DMS 273 (cell line): ENCODE measurements at regions not wholly inside any gene's neighbourhood (a gene's known extent, or its start where the extent isn't known, plus 50 kb on each side); places are given as distances from the start of the nearest gene placed in this dataset.

Experiments used
- DNase-seq: peaks from one replicate; lab custom pipeline; 2025; ENCODE audit not compliant: unreplicated experiment; lab: John Stamatoyannopoulos, UW

GRCh38 chr3:25300141-25300540 is 127.9 kb upstream of the RARB start:
- no peak for DNase-seq

DNA sequence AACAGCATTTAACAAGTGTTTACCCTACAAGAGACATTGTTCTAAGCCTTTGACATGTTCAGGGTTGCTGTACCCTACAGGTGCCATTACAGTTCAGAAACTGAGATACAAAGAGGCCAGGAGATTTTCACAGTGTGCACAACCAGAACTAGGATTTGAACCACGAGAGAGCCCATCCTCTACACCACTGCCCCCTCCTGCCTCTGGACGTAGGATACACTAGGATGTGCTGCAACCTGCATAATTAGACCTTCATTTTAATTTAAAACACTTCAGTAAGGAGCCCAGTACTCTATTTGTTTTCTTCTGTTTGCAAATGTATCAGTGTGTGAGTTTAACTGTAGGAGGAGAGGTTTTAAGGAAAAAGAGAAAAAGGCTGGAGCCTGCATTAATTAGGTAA is 123.1 kb upstream of the RARB start:
- no peak for DNase-seq

DNA sequence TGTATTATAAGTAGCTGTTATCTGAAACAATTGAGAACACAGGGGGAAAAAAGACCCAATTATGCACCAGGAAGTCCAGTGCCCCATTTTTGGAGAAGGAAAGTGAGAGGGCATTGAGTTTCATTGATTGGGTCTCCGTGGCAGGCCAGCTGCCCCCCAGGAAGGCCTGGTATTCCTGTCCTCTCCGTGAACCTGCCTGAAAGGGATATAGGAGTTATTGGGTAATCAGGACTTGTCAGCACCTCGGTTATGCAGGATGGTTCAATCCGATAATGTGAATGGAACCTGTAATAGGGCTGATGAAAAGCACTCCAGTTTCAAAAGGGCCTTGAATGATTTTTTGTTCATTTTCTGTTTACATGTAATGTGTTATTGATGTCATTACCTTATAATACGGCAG is 122.0 kb upstream of the RARB start:
- no peak for DNase-seq

DNA sequence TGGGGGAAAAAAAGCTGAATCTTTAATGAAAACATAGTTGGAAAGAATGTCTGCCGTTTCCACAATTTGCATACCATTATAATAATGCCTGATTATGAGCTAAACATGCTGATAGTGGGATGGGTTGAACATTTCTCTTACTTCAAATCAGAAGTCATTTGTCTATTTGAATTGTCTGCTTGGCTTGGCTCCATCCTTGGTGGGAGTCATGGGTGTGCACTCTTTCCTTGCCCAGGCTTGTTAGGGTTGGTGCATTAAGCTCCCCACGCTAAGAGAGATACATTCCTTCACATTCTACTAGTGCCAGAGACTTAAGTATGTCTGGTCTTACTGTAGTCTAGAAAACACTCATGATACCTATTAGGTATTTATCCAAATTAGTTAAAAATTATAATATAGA is 121.4 kb upstream of the RARB start:
- no peak for DNase-seq

GRCh38 chr3:25313286-25313685 is 114.8 kb upstream of the RARB start:
- DNase-seq, result no peak

DNA sequence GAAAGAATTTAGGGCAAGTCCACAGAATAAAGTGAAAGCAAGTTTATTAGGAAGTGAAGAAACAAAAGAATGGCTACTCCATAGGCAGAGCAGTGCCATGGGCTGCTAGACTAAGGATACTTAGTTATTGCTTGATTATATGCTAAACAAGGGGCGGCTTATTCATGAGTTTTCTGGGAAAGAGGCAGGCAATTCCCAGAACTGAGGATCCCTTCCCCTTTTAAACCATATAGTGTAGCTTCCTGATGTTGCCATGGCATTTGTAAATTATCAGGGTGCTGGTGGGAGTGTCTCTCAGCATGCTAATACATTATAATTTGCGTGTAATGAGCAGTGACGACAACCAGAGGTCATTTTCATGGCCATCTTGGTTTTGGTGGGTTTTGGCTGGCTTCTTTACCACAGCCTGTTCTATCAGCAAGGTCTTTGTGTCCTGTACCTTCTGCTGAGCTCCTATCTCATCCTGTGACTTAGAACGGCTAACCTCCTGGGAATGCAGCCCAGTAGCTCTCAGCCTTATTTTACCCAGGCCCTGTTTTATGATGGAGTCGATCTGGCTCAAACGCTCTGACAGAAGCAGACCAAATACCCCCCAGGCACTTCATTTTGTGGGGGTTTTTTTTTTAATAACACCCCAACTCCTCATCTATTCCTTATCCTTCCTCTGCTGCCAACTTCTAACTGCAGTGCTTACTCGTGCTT is 103.0 kb upstream of the RARB start:
- DNase-seq, result no peak

DNA sequence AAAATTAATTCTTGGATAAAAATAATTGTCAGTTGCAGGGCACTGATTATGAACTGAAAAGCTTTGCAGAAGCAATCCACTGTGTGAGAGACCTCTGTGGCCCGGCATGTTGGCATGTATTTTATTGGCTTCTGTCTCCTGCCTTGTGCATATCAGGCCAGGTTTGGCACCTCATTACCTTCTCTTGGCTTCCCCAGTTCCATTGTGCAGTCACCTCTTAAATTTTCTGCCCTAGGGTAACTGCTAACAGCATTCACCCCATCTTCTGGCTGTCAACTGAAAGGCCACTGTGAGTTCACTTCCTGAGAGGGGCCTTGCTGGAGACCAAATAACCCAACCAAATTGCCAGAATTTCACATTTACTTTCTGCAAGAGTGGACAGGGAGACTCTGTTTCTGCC is 92.7 kb upstream of the RARB start:
- no peak for DNase-seq

- no peak for DNase-seq
Measured at GRCh38 chr3:25338158-25338725, 89.8 kb upstream of the RARB start.

- no peak for DNase-seq
Measured at GRCh38 chr3:25339225-25339624, 88.8 kb upstream of the RARB start.

DNA sequence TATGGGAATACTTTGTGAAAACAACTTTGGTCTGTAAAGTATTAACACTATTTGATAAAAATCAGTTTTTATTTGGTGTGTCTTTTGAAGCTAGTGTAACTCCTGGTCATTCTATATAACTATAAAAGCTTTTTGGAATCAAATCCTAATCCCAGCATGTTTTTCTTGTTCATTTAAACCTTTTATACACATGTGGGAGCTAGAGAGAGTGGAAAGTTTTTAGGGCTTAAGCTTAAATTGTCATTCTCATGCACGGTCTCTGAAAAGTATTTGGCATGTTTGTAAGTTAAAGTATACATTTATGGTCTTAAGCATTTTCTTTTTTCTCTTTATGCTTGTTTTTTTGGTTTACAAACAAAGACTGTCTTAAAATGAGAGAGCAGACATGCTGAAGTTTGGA is 83.4 kb upstream of the RARB start:
- no peak for DNase-seq

DNA sequence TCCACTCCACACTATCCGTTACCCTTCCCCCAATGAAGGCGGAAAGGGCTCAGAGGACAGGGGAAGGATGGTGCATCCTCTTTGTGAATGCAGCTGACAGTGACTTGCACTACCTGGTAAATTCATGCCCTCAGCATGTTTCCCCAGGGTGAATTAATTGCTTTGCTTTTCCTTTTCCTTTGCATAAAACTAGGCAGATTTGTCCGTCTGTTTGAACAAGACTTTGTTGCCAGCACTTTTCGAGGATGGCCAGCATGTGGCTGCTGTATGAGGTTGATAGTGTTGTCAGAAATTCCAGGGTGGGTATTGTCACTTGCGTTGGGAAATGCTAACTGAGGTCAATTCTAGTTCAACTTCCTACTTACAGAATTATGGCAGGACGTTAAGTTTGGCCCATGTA is 79.0 kb upstream of the RARB start:
- no peak for DNase-seq

DNA sequence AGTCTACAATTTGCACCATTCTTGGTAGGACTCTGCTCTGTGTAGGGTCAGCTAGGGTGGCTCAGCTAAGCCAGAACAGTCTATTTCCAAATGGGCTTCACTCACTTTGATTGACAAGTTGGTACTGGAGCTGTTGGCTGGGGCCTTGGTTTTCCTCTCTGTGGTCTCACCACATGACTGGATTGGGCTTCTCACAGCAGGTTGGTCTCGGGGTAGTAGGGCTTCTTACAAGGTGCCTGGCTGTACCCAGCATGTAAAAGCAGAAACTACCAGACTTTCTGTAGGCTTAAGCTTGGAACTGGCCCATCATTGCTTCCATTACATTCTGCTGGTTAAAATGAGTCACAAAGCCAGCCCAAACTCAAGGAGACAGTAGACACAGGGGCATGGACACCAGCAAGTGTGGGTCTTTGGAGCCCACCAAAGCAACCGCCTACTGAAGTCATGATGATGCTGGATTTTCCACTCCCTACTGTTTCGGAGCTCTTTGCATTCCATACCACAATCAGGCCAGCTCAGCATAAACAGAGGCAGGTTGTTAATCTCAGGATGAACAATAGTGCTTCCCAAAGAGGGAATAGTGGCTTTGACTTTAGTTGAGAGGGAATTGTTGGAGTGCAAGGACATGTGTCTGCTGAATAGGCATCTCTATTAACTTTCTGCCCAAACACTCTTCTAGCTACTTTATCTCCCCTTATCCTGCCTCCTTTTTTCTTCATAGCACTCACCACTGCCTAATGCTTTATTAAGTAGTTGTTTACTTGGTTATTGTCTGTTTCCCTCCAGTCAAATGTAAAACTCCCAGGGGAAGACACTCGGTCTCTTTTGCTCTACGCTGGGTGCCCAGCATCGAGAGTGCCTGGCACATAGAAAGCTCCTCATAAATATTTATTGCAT is 78.0 kb upstream of the RARB start:
- DNase-seq, result no peak

DNA sequence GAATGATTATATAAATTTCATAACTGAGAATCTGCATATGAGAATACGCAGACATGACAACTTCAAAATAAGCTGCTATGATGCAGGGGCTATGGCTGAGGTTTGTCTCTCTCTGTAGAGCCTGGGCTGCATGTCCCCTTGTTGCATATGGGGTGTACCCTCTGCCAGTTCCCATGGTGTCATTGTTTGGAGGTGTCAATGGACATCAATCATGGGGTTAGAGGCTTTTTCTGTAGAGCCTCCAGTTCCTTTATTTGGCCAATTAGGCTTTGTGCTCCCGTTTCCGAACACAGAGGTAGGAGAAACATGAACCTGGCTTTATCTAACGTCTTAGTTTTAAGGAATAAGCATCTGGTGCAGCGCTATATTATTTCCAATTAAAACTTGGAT is 77.3 kb upstream of the RARB start:
- DNase-seq, result no peak

GRCh38 chr3:25354071-25354470 is 74.0 kb upstream of the RARB start:
- DNase-seq, result no peak

- no peak for DNase-seq
Measured at GRCh38 chr3:25355034-25355885, 72.8 kb upstream of the RARB start.

DNA sequence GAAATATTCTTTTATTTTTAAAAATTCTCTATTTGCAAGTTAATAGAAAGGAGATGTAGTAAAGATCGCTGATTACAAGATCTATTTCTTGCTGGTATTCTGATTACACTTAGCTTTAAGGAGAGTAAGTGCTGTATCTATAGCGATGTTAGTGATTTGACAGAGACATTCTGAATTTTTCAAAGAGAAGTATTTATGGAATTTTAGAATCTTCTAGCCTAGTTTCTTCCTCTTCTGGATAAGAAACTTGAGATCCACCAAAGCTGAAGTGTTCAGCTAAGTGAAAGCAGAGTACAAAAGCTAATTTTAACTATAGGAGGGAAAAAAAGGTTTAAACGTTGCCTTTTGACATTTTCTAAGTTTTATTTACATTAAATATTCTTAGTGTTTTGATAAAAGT is 72.1 kb upstream of the RARB start:
- no peak for DNase-seq

DNA sequence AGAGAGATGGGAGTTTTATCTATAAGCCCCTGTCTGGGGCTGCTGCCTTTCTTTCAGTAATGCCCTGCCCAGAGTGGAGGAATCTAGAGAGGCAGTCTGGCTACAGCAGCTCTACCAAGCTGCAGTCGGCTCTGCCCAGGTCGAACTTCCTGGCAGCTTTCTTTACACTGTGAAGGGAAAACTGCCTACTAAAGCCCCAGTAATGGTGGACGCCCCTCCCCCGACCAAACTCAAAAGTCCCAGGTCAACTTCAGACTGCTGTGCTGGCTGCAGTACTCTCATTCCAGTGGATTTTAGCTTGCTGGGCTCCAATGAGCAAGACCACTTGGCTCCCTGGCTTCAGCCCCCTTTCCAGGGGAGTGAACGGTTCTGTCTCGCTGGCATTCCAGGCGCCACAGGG is 65.9 kb upstream of the RARB start:
- no peak for DNase-seq

- no peak for DNase-seq
Measured at GRCh38 chr3:25365636-25366035, 62.4 kb upstream of the RARB start.

GRCh38 chr3:25367025-25367424 is 61.0 kb upstream of the RARB start:
- no peak for DNase-seq

DNA sequence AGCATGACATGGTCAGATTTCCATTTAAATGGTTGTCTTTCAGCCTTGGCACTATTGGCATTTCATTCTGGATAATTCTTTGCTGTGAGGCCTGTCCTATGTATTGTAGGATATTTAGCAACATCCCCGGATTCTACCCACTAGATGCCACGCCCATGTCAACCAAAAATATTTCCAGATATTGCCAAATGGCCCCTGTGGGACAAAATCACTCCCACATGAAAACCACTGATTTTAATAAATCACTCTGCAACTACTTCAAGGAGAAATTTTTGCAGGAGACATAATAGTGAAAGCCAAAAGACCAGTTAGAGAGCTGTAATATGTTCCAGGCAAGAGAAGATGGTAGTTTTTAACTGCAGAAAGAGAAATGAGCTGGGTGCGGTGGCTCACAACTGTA is 55.9 kb upstream of the RARB start:
- no peak for DNase-seq

DNA sequence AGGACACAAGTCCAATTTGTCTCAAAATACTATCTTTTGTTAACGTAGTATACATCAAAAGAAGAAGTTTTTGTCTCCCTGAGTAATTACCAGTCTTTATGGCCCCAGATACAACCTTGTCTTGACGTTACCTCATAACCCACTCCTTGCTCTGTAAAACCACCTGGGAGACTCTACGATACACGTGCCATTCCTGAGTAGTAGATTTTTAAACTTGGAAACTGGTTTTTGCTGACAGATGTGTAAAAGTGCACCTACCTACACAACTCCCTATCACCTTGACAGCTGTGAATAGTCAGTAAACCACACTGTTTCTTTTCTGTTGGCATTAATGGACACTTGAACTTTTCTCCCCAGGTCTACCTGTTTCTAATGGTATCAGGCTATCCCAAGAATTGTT is 51.7 kb upstream of the RARB start:
- no peak for DNase-seq
